ENCODE measurements at regions not wholly inside any gene's neighbourhood (a gene's known extent, or its start where the extent isn't known, plus 50 kb on each side); places are given as distances from the start of the nearest gene placed in this dataset.

GRCh38 chr7:86479144-86479543 is 164.6 kb upstream of the GRM3 start:
- no peak for TF ChIP-seq CTCF (IDR thresholded peaks at IDR 0.05)
- TF ChIP-seq POLR2A (IDR thresholded peaks at IDR 0.05): no peak
- TF ChIP-seq POLR2AphosphoS5 (IDR thresholded peaks at IDR 0.05): no peak

All from breast epithelium (tissue), 3 donors.